SIG-M5 treated with dmso at 0.1 percent for 504 hours (cell line): ENCODE measurements at regions not wholly inside any gene's neighbourhood (a gene's known extent, or its start where the extent isn't known, plus 50 kb on each side); places are given as distances from the start of the nearest gene placed in this dataset.
"Not testable (repeated sequence)": the region's sequence is repeated elsewhere in the genome, so short reads cannot be mapped to it uniquely, and the experiment has no call there.

Source experiments
- DNase-seq: peaks from one replicate; lab custom pipeline; 2025; ENCODE audit not compliant: unreplicated experiment; lab: John Stamatoyannopoulos, UW

- DNase-seq: no peak
Observed at GRCh38 chrX:87924619-87925018, 407.0 kb downstream of the KLHL4 start.

GRCh38 chrX:87941841-87942240, 424.2 kb downstream of the KLHL4 start:
- no peak for DNase-seq

- no peak for DNase-seq
Observed at GRCh38 chrX:87961471-87961870, 443.9 kb downstream of the KLHL4 start.

GRCh38 chrX:87968118-87968517, 450.5 kb downstream of the KLHL4 start:
- no peak for DNase-seq

- DNase-seq: not testable (repeated sequence)
Observed at GRCh38 chrX:87972121-87972520, 454.5 kb downstream of the KLHL4 start.

- DNase-seq: no peak
Observed at GRCh38 chrX:87975365-87975764, 457.8 kb downstream of the KLHL4 start.

GRCh38 chrX:88007873-88008272, 490.3 kb downstream of the KLHL4 start:
- DNase-seq: not testable (repeated sequence)

- DNase-seq: no peak
Observed at GRCh38 chrX:88024022-88024421, 506.4 kb downstream of the KLHL4 start.

- DNase-seq: peak; percentile 6
Observed at GRCh38 chrX:88072339-88073030, 554.9 kb downstream of the KLHL4 start.

GRCh38 chrX:88101968-88102367, 584.4 kb downstream of the KLHL4 start:
- no peak for DNase-seq

- DNase-seq: no peak
Observed at GRCh38 chrX:88135735-88136134, 611.3 kb upstream of the CPXCR1 start.

- no peak for DNase-seq
Observed at GRCh38 chrX:88136328-88136727, 610.7 kb upstream of the CPXCR1 start.

GRCh38 chrX:88146577-88146976, 600.4 kb upstream of the CPXCR1 start:
- no peak for DNase-seq

- DNase-seq: no peak
Observed at GRCh38 chrX:88170553-88170952, 576.5 kb upstream of the CPXCR1 start.

- DNase-seq: peak; percentile 33
Observed at GRCh38 chrX:88173932-88174440, 573.0 kb upstream of the CPXCR1 start.

GRCh38 chrX:88202149-88202548, 544.9 kb upstream of the CPXCR1 start:
- DNase-seq: no peak

GRCh38 chrX:88244066-88244465, 503.0 kb upstream of the CPXCR1 start:
- no peak for DNase-seq

- no peak for DNase-seq
Observed at GRCh38 chrX:88284844-88285243, 462.2 kb upstream of the CPXCR1 start.

- not testable (repeated sequence) for DNase-seq
Observed at GRCh38 chrX:88313972-88314371, 433.1 kb upstream of the CPXCR1 start.

- DNase-seq: peak; percentile 36
Observed at GRCh38 chrX:88325634-88326033, 421.4 kb upstream of the CPXCR1 start.

- no peak for DNase-seq
Observed at GRCh38 chrX:88355252-88355651, 391.8 kb upstream of the CPXCR1 start.

- DNase-seq: no peak
Observed at GRCh38 chrX:88366314-88366713, 380.7 kb upstream of the CPXCR1 start.

- DNase-seq: no peak
Observed at GRCh38 chrX:88378406-88378805, 368.6 kb upstream of the CPXCR1 start.
